GM19035 (cell line): ENCODE measurements at regions not wholly inside any gene's neighbourhood (a gene's known extent, or its start where the extent isn't known, plus 50 kb on each side); places are given as distances from the start of the nearest gene placed in this dataset.
"Not testable (repeated sequence)": the region's sequence is repeated elsewhere in the genome, so short reads cannot be mapped to it uniquely, and the experiment has no call there.

Experiments
- ATAC-seq: cut with Tn5 transposase; IDR thresholded peaks from one replicate; pipeline ENCODE4 v1.9.1; 2021; ENCODE audit not compliant: unreplicated experiment

GRCh38 chr2:75928093-75928492, 217.4 kb upstream of the GCFC2 start:
- ATAC-seq: no peak

DNA sequence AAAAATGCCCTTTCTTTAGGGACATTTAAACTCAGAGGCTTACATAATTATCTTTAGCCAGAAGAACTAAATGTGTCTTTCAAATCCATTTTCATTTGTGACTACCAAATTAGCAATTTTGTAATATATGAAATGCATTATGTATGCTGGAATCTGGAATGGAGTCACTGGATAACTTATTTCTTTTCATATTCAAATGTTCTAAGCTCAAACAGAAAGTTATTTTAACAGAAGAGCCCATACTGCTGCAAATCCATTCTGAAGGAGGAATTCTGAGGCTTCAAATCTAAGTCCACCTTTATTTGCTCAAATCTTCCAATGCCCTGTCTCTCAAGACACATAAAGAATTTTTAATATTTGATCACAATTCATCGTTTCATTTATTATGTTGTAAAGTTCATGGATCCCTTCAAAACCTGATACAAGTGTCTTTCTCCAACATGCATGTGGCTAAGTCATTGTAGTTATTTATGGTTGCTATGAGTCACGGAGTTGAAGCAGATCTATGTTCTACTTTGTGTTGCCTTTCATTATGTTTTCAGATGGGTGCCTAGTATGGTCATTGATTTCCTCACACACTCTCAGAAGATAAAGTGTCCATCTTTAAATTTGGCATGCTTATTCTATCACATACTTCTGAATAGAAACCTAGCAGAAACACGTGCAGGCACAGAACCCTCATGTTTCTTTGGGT, 214.8 kb upstream of the GCFC2 start:
- no peak for ATAC-seq

GRCh38 chr2:75922191-75922590, 211.5 kb upstream of the GCFC2 start:
- no peak for ATAC-seq

GRCh38 chr2:75920859-75921551, 210.3 kb upstream of the GCFC2 start:
- ATAC-seq: no peak

DNA sequence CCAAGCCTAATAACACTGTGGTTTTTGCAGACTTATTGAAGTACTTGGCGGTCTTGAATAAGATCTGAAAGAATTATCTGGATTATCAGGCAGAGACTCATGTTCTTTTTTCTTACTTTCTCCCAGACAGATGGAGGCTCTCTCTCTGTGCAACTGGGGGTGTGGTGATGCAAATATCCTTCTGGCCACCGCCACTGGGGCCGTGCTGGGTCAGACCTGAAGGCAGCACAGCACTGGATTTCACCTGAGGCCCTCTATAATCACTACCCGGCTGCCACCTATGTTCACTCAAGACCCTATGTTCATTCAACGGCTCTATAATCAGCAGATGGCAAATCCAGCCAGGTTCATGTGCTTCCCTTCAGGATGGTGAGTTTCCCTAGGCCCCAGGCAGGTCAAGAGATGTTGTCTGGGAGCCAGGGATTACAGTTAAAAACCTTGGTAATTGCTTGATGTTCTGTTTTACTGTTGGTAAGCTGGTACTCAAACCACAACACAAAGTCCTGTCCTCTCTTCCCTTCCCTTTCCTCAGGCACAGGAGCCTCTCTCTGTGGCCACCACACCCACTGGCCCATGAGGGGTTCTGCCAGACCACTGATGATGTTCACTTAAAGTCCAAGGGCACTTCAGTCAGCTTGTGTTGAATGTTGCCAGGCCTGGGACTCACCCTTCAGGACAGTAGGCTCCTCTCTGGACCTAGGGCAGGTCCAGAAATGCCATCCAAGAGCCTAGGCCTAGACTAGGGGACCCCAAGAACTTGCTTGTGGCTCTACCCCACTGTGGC, 205.3 kb upstream of the GCFC2 start:
- no peak for ATAC-seq

GRCh38 chr2:75896779-75897366, 186.2 kb upstream of the GCFC2 start:
- ATAC-seq: peak; percentile 87

DNA sequence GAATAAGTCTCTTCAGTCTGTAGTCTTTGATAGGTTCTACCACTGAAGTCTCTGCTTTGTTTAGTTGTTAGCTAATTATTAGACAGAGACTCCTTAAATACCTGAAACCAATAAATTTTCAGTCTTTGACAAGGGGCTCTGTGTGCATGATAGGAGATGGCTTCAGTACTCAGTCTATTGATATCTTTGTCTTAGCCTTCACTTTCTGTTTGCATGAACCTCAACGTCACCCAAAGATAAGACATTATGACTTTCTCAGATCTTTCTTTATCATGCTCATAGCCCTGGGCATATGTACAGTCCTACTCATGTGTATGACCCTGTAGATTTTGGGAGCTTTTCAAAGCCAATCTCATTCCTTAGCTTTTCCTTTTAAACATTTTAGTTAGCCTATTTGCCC, 183.5 kb upstream of the GCFC2 start:
- ATAC-seq: peak; percentile 63

GRCh38 chr2:75892490-75892889, 181.8 kb upstream of the GCFC2 start:
- no peak for ATAC-seq

- no peak for ATAC-seq
These were observed 171.8 kb upstream of the GCFC2 start for GRCh38 chr2:75882530-75882929.

GRCh38 chr2:75875606-75876005, 164.9 kb upstream of the GCFC2 start:
- not testable (repeated sequence) for ATAC-seq

DNA sequence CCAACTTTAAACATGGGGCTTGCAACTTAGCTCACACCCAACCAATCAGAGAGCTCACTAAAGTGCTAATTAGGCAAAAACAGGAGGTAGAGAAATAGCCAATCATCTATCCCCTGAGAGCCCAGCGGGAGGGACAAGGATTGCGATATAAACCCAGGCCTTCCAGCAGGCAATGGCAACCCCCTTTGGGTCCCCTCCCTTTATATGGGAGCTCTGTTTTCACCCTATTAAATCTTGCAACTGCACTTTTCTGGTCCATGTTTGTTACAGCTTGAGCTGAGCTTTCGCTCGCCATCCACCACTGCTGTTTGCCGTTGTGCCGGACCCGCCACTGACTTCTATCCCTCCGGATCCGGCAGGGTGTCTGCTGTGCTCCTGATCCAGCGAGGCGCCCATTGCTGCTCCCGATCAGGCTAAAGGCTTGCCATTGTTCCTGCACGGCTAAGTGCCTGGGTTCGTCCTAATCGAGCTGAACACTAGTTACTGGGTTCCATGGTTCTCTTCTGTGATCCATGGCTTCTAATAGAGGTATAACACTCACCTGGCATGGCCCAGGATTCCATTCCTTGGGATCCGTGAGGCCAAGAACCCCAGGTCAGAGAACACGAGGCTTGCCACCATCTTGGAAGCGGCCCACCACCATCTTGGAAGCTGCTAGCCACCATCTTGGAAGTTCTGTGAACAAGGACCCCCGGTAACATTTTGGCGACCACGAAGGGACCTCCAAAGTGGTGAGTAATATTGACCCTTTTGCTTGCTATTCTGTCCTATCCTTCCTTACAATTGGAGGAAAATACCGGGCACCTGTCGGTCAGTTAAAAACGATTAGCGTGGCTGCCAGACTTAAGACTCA, 161.3 kb upstream of the GCFC2 start:
- not testable (repeated sequence) for ATAC-seq

- ATAC-seq: peak; percentile 84
These were observed 160.0 kb upstream of the GCFC2 start for GRCh38 chr2:75870651-75871137.

- ATAC-seq: no peak
These were observed 159.4 kb upstream of the GCFC2 start for GRCh38 chr2:75870133-75870532.

DNA sequence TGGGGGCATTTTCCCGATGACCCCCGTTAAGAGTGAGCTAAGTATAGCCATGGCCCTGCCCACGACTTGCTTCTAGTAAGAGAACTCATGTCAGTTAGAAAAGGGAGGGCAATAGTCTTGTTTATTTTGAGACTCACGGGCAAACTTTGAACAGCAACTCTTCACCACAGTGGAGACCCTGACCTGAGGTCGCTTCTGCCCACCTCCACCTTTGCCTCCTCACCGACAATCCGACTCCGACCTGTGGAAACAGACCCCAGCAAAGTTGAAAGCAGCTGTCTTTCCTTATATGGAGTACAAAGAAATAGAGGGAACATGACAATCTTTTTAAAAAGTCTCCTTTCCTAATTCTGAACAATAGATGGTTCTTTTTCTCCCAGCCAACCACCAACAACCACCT, 155.0 kb upstream of the GCFC2 start:
- no peak for ATAC-seq

DNA sequence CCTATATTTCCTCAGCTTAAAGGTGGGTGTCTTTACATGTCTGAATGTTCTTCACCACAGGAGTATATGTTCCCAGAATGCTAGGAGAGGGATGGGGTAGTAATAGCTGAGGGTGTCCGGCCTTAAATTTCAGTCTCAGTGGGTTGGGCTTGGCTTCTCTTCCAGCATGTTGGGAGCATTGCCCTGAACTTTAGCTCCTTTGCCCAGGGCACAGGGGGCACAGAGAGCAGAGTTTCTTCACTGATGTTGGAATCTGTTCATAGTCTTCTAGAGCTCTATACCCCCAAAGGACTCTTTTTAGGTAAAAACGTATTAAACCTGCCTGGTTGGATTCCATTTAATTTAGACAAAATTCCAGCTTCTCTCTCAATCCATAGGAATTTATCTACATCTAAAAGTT, 154.4 kb upstream of the GCFC2 start:
- ATAC-seq: no peak

GRCh38 chr2:75862547-75862946, 151.8 kb upstream of the GCFC2 start:
- no peak for ATAC-seq

GRCh38 chr2:75853436-75853835, 142.7 kb upstream of the GCFC2 start:
- no peak for ATAC-seq

GRCh38 chr2:75852639-75853038, 141.9 kb upstream of the GCFC2 start:
- no peak for ATAC-seq

DNA sequence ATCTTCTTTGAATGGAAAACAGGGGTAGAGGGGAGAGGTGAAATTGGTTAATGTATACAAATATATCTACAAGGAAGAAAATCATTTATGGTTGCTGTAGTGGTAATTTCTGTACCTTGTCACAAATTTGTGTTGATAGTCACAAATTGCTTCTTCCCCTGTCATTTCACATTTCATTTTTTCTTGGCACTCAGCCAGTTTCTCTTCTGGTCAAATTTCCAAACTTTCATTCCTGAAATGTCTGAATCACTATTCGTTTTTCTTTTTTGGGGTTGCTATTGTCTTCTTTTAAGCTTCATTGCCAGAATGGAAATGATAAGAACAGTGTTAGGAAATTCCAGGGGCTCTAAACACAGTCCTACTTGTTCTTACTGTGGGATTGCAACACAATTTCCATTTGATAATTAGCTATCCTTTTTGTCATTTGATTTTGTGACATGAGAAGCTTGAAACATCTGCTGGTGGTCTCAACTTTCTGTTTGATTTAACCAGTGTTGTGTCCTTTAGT, 136.0 kb upstream of the GCFC2 start:
- no peak for ATAC-seq

DNA sequence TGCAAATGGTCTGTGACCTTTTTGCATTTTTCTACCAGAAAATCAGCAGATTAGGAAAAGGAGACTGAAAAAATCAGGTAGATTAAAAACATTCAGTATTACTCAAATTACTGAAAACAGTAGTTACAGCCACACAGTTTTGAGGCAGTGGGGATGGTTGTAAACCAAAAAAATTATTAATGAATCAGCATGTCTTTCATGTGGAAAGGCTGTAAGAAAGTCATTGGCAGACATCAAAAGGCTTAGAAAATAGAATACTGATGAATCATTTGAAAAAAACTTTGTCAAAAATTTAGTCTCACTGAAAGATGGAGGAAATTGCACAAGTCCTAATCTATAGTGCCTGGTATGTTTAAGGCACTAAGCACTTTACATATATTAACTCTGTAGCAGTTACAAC, 133.9 kb upstream of the GCFC2 start:
- ATAC-seq: peak; percentile 66
